Anterior cingulate cortex (tissue), 58 donors: ENCODE measurements at regions not wholly inside any gene's neighbourhood (a gene's known extent, or its start where the extent isn't known, plus 50 kb on each side); places are given as distances from the start of the nearest gene placed in this dataset.
A peak's percentile ranks its signal among the peaks of the same experiment; 100 is the strongest.

Experiments used
- DNase-seq, 58 donors: peaks; one replicate each; lab custom pipeline; 2025; lab: John Stamatoyannopoulos, UW

- DNase-seq: no peak
Observed at GRCh38 chr3:101095693-101096430, 102.6 kb upstream of the ABI3BP start.

- DNase-seq: no peak
Observed at GRCh38 chr3:101091489-101091888, 98.3 kb upstream of the ABI3BP start.

- no peak for DNase-seq
Observed at GRCh38 chr3:101085752-101086151, 92.5 kb upstream of the ABI3BP start.

GRCh38 chr3:101084404-101084803 is 91.2 kb upstream of the ABI3BP start:
- DNase-seq: no peak

- peak in 1 of 58 donors; percentile 5 for DNase-seq
Observed at GRCh38 chr3:101081999-101082398, 88.8 kb upstream of the ABI3BP start.

- no peak for DNase-seq
Observed at GRCh38 chr3:101081446-101081845, 88.2 kb upstream of the ABI3BP start.

- DNase-seq: peak in 1 of 58 donors; percentile 31
Observed at GRCh38 chr3:101077361-101078011, 84.3 kb upstream of the ABI3BP start.

- no peak for DNase-seq
Observed at GRCh38 chr3:101074518-101074917, 81.3 kb upstream of the ABI3BP start.

GRCh38 chr3:101072300-101072699 is 79.1 kb upstream of the ABI3BP start:
- DNase-seq: no peak

- DNase-seq: no peak
Observed at GRCh38 chr3:101070799-101071121, 77.5 kb upstream of the ABI3BP start.

- DNase-seq: peak in 2 of 58 donors; percentile 2 to 5
Observed at GRCh38 chr3:101069901-101070798, 76.9 kb upstream of the ABI3BP start.

GRCh38 chr3:101068876-101069606 is 75.8 kb upstream of the ABI3BP start:
- no peak for DNase-seq

- peak in 1 of 58 donors; percentile 4 for DNase-seq
Observed at GRCh38 chr3:101066711-101067129, 73.5 kb upstream of the ABI3BP start.

GRCh38 chr3:101065962-101066361 is 72.7 kb upstream of the ABI3BP start:
- no peak for DNase-seq

GRCh38 chr3:101063401-101063800 is 70.2 kb upstream of the ABI3BP start:
- no peak for DNase-seq

- no peak for DNase-seq
Observed at GRCh38 chr3:101061312-101061711, 68.1 kb upstream of the ABI3BP start.

GRCh38 chr3:101050866-101051265 is 57.6 kb upstream of the ABI3BP start:
- DNase-seq: no peak

GRCh38 chr3:101050046-101050445 is 56.8 kb upstream of the ABI3BP start:
- DNase-seq: no peak

- no peak for DNase-seq
Observed at GRCh38 chr3:101049532-101049931, 56.3 kb upstream of the ABI3BP start.

GRCh38 chr3:101043687-101044078 is 50.5 kb upstream of the ABI3BP start:
- DNase-seq: no peak
